HT-29 (cell line): ENCODE measurements at regions not wholly inside any gene's neighbourhood (a gene's known extent, or its start where the extent isn't known, plus 50 kb on each side); places are given as distances from the start of the nearest gene placed in this dataset.

ENCODE experiments used
- DNase-seq: peaks from one replicate; pipeline ENCODE4 v3.0.0-alpha.2; 2015; ENCODE audit warnings: low spot score

DNA sequence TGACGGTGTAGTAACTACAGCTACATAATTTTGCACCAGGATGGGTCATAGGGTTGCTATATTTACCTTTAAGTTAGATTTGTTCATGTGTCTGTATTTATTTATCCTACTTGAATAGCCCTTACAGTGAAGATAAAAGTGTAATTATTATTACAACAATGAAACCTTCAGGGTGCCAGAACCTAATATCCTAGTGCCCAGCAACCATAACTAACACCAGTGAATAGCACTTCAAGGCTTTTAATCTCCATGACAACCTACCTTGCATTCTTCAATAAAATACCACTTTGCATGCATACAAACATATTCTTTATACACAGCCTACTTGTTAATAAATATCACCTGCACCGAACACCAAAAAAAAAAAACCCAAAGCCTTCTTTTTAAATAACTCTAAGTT, 58.7 kb upstream of the G2E3 start:
- no peak for DNase-seq

GRCh38 chr14:30507209-30507608, 51.7 kb upstream of the G2E3 start:
- no peak for DNase-seq
